ENCODE measurements at regions not wholly inside any gene's neighbourhood (a gene's known extent, or its start where the extent isn't known, plus 50 kb on each side); places are given as distances from the start of the nearest gene placed in this dataset.

DNA sequence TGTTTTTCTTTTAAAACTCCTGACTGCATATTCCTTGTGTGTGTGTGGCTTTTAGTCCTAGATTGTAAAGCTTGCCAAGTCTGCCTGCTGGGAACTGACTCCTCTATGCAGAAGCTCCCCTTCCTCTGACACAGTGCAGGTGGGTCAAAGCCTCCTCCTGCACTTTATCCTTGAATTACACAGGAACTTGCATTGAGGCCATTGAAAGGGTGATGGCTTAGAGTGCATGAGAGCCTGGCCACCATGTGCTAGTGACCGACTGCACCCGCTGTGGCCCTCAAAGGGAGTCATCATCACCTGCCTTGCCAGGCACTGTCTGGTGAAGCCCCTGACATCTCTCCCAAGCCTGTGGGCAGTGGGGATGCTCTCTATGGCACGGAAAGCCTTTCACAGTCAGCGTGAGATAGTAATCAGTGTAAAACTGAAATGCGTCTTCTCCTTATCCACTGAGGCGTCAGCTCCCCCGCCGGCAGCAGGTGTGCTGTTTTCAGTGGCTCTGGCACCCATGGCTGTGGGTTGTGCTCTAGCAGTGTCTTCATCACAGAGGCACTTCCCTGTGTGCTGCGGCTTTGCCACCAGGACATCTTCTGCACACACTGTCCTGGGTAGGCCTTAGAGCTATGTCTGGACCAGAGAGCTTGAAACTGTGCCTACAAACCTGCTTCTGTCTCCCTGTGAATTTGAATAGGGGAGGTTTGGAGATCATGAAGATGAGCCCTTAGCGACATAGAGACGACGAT is 87.9 kb downstream of the THBS2 start:
- FAIRE-seq (no peak), DNase-seq (ENCODE audit: insufficient read length) (no peak)

DNA sequence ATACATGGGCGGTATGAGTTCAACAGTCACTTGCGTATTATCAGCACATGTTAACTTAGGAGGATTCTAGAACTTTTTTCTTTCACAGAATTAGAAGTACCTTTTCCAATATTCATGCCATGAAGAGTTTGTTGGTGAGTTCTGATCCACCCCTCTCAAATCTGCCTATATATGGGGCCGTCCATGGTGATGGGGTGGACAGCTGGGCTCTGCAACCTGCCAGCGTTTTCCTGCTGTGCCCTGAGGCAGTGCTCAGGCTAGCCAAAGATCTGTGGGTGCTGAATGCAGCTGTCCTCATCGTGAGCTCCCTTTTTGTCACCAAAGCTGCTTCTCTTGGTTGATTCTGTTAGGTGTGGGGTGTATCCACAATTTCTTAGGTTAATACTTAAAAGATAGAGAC is 88.7 kb downstream of the THBS2 start:
- DNase-seq (ENCODE audit: insufficient read length) (no peak), FAIRE-seq (no peak)
- TF ChIP-seq POLR2A (IDR thresholded peaks at IDR 0.05; ENCODE audit: low read depth, low read length) = no peak
- TF ChIP-seq TAF1 (IDR thresholded peaks at IDR 0.05; ENCODE audit: borderline replicate concordance, low read depth, low read length) = no peak
- TF ChIP-seq POLR2AphosphoS5 (IDR thresholded peaks at IDR 0.05; ENCODE audit: low read depth, low read length) = no peak

More for the DNA sequence above, 87.9 kb downstream of the THBS2 start:
- TF ChIP-seq TAF1 (IDR thresholded peaks at IDR 0.05; ENCODE audit: borderline replicate concordance, low read depth, low read length) = no peak
- TF ChIP-seq POLR2A (IDR thresholded peaks at IDR 0.05; ENCODE audit: low read depth, low read length) = no peak
- TF ChIP-seq POLR2AphosphoS5 (IDR thresholded peaks at IDR 0.05; ENCODE audit: low read depth, low read length) = no peak

GRCh38 chr6:169164451-169164850 is 89.2 kb downstream of the THBS2 start:
- no peak for DNase-seq (ENCODE audit: insufficient read length)
- FAIRE-seq = no peak
- TF ChIP-seq TAF1 (IDR thresholded peaks at IDR 0.05; ENCODE audit: borderline replicate concordance, low read depth, low read length) (no peak), POLR2A (IDR thresholded peaks at IDR 0.05; ENCODE audit: low read depth, low read length) (no peak), POLR2AphosphoS5 (IDR thresholded peaks at IDR 0.05; ENCODE audit: low read depth, low read length) (no peak)

DNA sequence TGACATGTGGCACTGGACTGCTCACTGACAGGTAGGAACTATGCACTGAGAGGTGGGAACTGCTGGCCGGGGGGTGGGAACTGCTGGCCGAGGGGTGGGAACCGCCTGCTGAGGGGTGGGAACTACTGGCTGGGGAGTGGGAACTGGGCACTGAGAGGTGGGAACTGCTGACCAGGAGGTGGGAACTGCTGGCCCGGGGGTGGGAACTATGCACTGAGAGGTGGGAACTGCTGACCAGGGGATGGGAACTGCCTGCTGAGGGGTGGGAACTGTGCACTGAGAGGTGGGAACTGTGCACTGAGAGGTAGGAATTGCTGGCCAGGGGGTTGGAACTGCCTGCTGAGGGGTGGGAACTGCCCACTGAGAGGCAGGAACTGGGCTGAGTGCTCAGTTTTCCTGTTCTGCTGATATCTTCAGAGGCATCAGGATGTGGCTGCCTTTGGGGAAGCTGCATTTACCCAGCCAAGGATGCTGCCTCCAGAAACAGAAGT is 90.2 kb downstream of the THBS2 start:
- no peak for DNase-seq (ENCODE audit: insufficient read length)
- no peak for FAIRE-seq
- TF ChIP-seq TAF1 (IDR thresholded peaks at IDR 0.05; ENCODE audit: borderline replicate concordance, low read depth, low read length) = no peak

GRCh38 chr6:169162752-169163407 is 90.8 kb downstream of the THBS2 start:
- FAIRE-seq (no peak), DNase-seq (ENCODE audit: insufficient read length) (no peak)
- TF ChIP-seq TAF1 (IDR thresholded peaks at IDR 0.05; ENCODE audit: borderline replicate concordance, low read depth, low read length) (no peak), POLR2AphosphoS5 (IDR thresholded peaks at IDR 0.05; ENCODE audit: low read depth, low read length) (no peak), POLR2A (IDR thresholded peaks at IDR 0.05; ENCODE audit: low read depth, low read length) (no peak)

DNA sequence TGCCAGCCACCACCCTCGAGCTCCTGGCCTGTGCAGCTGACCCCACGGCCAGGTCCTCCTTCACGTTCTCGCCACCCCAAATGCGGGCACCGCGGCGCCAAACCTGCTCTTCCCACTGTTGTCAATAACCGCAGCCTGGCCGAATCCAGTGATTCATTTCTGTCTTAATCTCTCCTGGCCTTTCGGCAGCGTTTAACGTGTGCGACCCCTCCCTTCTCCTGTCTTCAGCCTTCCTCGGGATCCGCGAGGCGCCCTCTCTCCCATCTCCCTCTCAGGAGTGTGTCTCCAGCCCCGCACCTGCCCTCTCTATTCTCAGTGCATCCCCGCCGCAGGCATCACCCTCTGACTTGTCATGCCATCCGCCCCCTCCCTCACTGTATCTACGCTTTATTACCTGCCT is 91.4 kb downstream of the THBS2 start:
- DNase-seq (ENCODE audit: insufficient read length) (no peak), FAIRE-seq (no peak)
- TF ChIP-seq POLR2AphosphoS5 (IDR thresholded peaks at IDR 0.05; ENCODE audit: low read depth, low read length) = no peak
- no peak for TF ChIP-seq TAF1 (IDR thresholded peaks at IDR 0.05; ENCODE audit: borderline replicate concordance, low read depth, low read length)
- no peak for TF ChIP-seq POLR2A (IDR thresholded peaks at IDR 0.05; ENCODE audit: low read depth, low read length)

- no peak for DNase-seq (ENCODE audit: insufficient read length)
- no peak for FAIRE-seq
- TF ChIP-seq POLR2AphosphoS5 (IDR thresholded peaks at IDR 0.05; ENCODE audit: low read depth, low read length) (no peak), TAF1 (IDR thresholded peaks at IDR 0.05; ENCODE audit: borderline replicate concordance, low read depth, low read length) (no peak), POLR2A (IDR thresholded peaks at IDR 0.05; ENCODE audit: low read depth, low read length) (no peak)
These were observed 92.0 kb downstream of the THBS2 start for GRCh38 chr6:169161572-169162167.

DNA sequence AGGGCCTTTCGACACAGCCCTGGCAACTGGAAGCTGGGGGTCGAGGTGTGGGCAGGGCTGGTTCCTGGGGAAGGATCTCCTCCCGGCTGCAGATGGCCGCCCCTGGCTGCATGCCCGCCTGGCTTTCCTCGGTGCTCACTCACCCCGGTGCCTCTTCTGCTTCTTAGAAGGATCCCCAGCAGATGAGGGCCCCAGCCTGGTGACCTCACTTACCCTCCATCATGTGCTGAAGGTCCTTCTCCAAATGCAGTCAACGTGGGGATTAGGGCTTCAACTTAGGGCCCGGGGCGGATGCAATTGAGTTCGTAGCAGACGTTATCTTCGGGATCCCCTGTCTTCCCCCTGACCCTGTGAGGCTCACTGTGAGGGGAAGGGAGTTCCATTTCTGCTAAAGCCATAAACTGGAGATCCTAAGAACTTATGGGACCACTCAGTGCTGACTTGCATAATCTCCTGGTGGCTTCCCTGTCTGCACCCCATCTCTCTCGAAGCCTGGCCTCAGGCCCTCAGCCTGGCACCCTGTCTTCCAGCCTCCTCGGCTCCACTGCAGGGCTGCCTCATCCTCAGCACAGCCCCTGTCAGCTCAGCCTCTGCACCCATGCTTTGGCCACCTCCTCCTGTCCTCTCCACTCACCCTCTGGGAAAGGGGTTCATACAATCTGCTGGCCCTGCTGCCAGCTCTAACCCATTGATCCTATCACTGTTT is 92.6 kb downstream of the THBS2 start:
- FAIRE-seq (no peak), DNase-seq (ENCODE audit: insufficient read length) (no peak)
- TF ChIP-seq POLR2AphosphoS5 (IDR thresholded peaks at IDR 0.05; ENCODE audit: low read depth, low read length) = no peak

- no peak for FAIRE-seq
- no peak for TF ChIP-seq POLR2AphosphoS5 (IDR thresholded peaks at IDR 0.05; ENCODE audit: low read depth, low read length)
- TF ChIP-seq POLR2A (IDR thresholded peaks at IDR 0.05; ENCODE audit: low read depth, low read length) = no peak
- TF ChIP-seq TAF1 (IDR thresholded peaks at IDR 0.05; ENCODE audit: borderline replicate concordance, low read depth, low read length) = no peak
- DNase-seq (ENCODE audit: insufficient read length) = no peak
These were observed 93.4 kb downstream of the THBS2 start for GRCh38 chr6:169160091-169160854.

DNA sequence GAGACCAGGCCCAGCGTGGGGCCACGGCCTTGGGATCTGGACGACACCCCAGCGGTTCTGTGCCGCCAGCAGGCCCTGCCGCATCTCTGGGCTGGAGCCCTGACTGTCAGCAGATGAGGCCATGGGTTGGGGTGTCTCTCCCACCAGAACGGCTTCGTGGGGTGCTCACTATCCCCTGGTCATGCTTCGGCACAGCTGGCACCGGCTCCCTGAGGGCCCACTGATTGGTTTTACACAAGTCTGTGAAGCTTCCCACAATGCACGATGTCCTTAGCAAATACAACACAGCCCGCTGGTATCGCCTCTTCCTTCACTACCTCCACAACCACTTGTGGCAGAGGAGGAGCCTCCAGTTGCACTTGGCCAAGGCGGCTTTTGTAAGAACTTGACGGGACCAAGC is 94.3 kb downstream of the THBS2 start:
- TF ChIP-seq POLR2AphosphoS5 (IDR thresholded peaks at IDR 0.05; ENCODE audit: low read depth, low read length) = no peak
- FAIRE-seq (no peak), DNase-seq (ENCODE audit: insufficient read length) (no peak)

- DNase-seq (ENCODE audit: insufficient read length) = no peak
- FAIRE-seq = no peak
- TF ChIP-seq POLR2AphosphoS5 (IDR thresholded peaks at IDR 0.05; ENCODE audit: low read depth, low read length) (no peak), POLR2A (IDR thresholded peaks at IDR 0.05; ENCODE audit: low read depth, low read length) (no peak), TAF1 (IDR thresholded peaks at IDR 0.05; ENCODE audit: borderline replicate concordance, low read depth, low read length) (no peak)
These were observed 95.0 kb downstream of the THBS2 start for GRCh38 chr6:169158691-169159090.

Data from GM12892 (cell line).